GM21528 (cell line): ENCODE measurements at regions not wholly inside any gene's neighbourhood (a gene's known extent, or its start where the extent isn't known, plus 50 kb on each side); places are given as distances from the start of the nearest gene placed in this dataset.
"Not testable (repeated sequence)": the region's sequence is repeated elsewhere in the genome, so short reads cannot be mapped to it uniquely, and the experiment has no call there.

Source experiments
- ATAC-seq: cut with Tn5 transposase; IDR thresholded peaks from one replicate; pipeline ENCODE4 v1.9.1; 2021; ENCODE audit warnings: mild to moderate bottlenecking, moderate library complexity; ENCODE audit not compliant: unreplicated experiment, low FRiP score

DNA sequence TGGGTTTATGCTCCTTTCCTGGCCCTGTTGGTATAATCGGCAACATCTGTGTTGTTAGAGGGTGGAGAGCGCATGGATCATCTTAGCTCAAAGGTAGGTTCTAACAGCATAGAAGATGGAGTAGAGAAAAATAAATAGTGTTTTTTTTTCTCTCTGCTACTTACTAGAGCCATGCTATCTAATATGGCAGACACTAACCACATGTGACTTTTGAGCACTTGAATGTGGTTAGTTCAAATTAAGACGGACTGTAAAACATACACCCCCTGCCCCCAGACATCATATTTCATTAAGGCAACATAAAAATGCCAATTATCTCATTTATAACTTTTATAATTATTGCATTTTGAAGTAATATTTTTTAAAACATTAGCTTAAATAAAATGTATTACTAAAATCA lies 525.1 kb downstream of the KIF20B start:
- no peak for ATAC-seq

GRCh38 chr10:90227217-90227656 lies 525.8 kb downstream of the KIF20B start:
- no peak for ATAC-seq

DNA sequence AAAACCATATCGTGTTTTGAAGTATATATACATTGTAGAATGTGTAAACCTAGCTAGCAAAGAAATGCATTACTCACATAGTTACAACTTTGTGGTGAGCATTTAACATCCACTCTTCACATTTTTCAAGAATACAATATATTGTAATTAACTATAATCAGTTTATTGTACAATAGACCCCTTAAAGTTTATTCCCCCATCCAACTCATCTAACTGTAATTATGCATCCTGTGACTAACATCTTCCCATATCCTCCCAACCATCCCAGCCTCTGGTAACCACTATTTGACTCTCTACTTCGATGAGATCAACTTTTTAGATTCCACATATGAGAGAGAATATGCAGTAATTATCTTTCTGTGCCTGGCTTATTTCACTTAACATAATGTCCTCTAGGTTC lies 526.4 kb downstream of the KIF20B start:
- ATAC-seq = no peak

DNA sequence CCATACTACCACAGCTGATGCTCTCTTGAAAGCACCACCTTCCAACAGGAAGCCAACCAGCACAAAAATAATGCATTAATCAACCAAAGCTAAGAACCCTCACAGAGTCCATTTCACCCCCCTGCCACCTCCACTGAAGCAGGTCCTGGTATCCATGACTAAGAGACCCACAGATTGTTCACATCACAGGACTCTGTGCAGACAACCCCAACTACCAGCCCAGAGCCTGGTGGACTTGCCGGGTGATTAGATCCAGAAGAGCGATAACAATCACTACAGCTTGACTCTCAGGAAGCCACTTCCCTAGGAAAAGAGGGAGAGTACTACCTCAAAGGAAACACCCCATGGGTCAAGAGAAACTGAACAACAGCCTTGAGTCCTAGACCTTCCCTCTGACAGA lies 528.1 kb downstream of the KIF20B start:
- ATAC-seq = no peak

DNA sequence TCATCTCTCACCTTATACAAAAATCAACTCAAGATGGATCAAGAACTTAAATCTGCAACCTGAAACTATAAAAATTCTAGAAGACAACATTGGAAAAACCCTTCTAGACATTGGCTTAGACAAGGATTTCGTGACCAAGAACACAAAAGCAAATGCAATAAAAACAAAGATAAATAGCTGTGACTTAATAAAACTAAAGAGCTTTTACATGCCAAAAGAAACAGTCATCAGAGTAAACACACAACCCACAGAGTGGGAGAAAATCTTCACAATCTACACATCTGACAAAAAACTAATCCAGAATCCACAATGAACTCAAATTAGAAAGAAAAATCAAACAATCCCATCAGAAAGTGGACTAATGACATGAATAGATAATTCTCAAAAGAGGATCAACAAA lies 532.4 kb downstream of the KIF20B start:
- ATAC-seq = not testable (repeated sequence)

- no peak for ATAC-seq
Measured at GRCh38 chr10:90245623-90246022, 544.2 kb downstream of the KIF20B start.

- ATAC-seq = not testable (repeated sequence)
Measured at GRCh38 chr10:90250784-90251183, 549.4 kb downstream of the KIF20B start.

DNA sequence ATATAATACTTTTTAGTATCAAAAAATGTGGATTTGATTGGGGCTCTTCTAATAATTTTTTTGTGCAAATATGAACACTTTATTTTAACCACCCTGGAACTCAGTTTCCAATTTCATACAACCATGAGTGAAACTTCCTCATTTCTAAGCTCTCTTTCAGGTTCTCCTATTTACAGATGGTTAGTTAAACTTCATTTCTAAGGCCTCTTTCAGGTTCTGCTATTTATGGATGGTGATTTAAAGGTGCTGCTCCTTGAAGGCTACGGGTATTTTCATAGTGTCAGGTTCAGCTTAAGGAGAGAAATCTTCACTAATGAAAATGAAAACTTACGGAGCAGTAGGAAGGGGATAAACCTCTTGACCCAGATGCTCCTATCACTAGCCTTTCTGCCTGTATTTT lies 568.3 kb downstream of the KIF20B start:
- no peak for ATAC-seq

GRCh38 chr10:90274721-90275468 lies 573.5 kb downstream of the KIF20B start:
- no peak for ATAC-seq

DNA sequence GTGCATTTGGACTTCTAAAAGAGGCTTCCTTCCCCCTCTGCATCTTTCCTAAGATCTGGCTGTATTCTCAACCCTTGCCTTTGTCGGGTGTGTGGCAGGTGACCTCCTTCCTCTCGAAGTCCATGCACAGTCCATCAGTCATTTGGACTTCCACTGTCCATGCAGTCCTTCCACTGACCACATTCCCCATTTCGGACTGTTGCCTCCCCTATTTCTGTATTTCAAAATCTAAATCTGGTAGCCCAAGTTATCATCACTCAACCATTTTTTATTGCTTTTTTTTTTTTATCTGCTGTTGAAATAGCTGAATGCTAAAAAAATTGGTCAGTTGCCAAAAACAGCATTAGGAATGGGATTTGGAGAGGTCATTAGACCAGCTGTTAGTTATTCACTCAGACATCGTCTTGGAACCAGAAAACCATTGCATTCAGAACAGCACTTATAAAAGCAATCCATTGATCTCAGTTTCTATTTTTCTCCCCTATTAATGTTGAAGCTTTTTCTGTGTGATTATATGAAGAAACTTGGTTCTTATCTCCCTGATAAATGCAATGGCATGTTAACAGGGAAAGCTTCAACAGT lies 575.6 kb downstream of the KIF20B start:
- ATAC-seq = no peak

GRCh38 chr10:90286406-90286805 lies 571.4 kb downstream of the HTR7 start:
- ATAC-seq = no peak

DNA sequence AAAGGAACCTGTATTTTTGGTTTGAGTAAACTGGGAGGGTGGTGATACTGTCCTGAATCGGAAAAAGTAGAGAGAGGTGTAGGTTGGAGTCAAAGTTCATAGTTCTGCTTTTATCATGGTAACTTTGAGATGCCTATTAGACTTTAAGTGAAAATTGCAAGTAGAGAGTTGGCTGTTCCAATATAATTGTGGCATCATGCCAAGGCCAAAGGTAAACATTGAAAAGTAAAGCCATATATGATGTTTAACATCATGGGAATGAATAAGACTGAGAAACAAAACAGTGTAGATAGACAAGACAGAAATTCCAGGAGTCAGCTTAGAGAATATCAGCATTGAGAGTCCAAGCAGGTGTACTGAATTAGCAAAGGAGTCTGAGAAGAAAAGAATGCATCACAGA lies 570.9 kb downstream of the HTR7 start:
- ATAC-seq = no peak

- ATAC-seq = no peak
Measured at GRCh38 chr10:90288391-90288933, 569.4 kb downstream of the HTR7 start.

- no peak for ATAC-seq
Measured at GRCh38 chr10:90289037-90289436, 568.8 kb downstream of the HTR7 start.

DNA sequence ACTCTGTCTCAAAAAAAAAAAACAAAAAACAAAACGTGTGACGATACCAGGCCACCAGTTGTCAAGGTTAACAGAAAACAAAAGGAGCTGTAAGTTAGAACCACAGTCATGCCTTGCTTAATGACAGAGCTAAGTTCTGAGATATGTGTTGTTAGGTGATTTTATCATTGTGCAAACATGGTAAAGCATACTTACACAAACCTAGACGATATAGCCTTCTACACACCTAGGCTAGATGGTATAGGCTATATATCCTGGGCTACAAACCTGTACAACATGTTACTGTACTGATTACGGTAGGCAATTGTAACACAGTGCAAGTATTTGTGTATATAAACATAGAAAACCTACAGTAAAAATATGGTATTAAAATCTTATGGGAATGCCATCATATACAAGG lies 564.2 kb downstream of the HTR7 start:
- no peak for ATAC-seq

- not testable (repeated sequence) for ATAC-seq
Measured at GRCh38 chr10:90294821-90295540, 562.9 kb downstream of the HTR7 start.

DNA sequence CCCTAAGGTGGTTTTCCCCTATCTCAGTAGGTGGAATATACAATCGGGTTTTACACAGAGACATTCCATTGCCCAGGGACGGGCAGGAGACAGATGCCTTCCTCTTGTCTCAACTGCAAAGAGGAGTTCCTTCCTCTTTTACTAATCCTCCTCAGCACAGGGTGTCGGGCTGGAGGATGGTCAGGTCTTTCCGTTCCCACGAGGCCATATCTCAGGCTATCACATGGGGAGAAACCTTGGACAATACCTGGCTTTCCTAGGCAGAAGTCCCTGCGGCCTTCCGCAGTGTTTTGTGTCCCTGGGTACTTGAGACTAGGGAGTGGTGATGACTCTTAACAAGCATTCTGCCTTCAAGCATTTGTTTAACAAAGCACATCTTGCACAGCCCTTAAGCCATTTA lies 555.8 kb downstream of the HTR7 start:
- ATAC-seq = not testable (repeated sequence)

DNA sequence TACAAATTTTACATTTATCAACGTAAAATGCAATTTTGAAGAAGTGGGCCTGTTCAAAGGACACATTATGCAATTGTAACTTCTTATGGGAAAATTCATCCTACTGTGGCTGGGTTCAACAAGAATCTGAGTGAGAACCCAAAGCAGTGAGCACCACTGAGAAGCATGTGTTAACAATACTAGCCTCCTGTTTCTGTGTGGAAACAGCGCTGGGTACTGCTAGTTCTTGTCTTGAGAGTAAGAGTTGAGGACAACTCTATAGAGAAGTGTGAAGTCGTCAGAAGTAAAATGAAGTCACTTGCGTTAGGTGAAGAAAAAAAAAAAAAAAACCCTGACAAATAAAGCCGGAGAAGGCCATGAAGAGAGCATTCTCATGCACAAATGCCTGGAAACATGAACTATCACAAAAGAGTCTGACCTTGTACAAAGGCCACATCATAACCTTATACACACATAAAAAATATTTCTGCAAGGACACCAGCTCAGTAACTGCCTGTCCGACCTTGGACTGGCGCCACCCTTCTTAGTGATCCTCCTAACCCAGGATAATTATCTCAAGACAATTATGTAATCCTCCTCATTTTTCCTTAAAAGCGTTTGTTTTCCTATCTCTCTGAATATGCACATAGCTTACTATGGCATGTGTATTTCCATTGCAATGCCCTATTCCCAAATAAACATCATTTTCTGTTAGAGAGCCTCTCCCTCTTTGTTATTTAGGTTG lies 554.9 kb downstream of the HTR7 start:
- ATAC-seq = no peak

DNA sequence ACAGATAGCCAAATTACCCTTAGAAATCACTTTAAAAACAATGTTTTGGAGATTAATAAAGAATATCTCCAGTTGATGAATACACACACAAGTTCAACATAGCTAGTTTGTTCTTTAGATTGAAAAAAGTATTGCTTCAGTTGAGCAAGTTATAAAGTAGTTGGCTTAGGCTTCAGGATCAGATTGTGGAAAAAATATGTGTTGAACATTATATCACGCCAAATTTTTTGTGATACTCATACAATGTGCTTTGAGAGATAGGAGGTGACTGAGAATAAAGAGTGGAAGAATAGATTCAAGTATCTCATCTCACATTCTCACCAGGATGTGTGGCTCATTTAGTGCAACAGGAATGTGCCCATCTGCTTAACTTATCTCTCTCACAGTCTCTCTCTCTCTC lies 553.3 kb downstream of the HTR7 start:
- no peak for ATAC-seq

- ATAC-seq = no peak
Measured at GRCh38 chr10:90306187-90306586, 551.7 kb downstream of the HTR7 start.

DNA sequence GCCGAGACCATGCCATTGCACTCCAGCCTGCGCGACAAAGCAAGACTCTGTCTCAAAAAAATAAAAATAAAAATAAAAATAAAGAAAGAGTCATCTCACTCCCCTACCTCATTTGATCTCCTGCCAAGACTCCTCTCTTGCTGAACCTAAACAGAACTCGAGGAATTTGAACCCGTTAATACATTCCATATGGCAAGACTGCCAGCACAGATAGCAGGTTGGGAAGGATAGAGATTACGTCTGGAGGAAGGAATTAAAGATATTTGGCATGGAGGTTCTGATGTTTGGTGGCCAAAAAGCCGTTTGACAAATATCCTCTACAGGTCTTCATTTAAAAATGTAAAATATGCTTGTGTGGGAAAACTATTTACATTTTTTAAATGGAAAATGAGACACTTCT lies 549.6 kb downstream of the HTR7 start:
- ATAC-seq = no peak
